ENCODE measurements at regions not wholly inside any gene's neighbourhood (a gene's known extent, or its start where the extent isn't known, plus 50 kb on each side); places are given as distances from the start of the nearest gene placed in this dataset.
A peak's percentile ranks its signal among the peaks of the same experiment; 100 is the strongest.

GRCh38 chr22:27679176-27679575 lies 122.4 kb downstream of the MN1 start:
- no peak for DNase-seq (ENCODE audit: low read depth)
- no peak for TF ChIP-seq POLR2A (IDR thresholded peaks at IDR 0.05; ENCODE audit: extremely low read depth, insufficient read length)
- no peak for TF ChIP-seq MYC (IDR thresholded peaks at IDR 0.05; ENCODE audit: low read depth, low read length)
- TF ChIP-seq MAX (IDR thresholded peaks at IDR 0.05; ENCODE audit: low read depth, low read length): no peak
- no peak for TF ChIP-seq CTCF (IDR thresholded peaks at IDR 0.05; ENCODE audit: low read depth, low read length)
- no peak overlapping the region for H3K4me3 ChIP-seq (ENCODE audit: low read depth, low read length)

GRCh38 chr22:27679693-27680488 lies 121.7 kb downstream of the MN1 start:
- H3K4me3 ChIP-seq (ENCODE audit: low read depth, low read length): no peak overlapping the region
- no peak for DNase-seq (ENCODE audit: low read depth)
- TF ChIP-seq MAX (IDR thresholded peaks at IDR 0.05; ENCODE audit: low read depth, low read length) (no peak), CTCF (IDR thresholded peaks at IDR 0.05; ENCODE audit: low read depth, low read length) (no peak), MYC (IDR thresholded peaks at IDR 0.05; ENCODE audit: low read depth, low read length) (no peak)

GRCh38 chr22:27680636-27681035 lies 120.9 kb downstream of the MN1 start:
- no peak for DNase-seq (ENCODE audit: low read depth)
- no peak overlapping the region for H3K4me3 ChIP-seq (ENCODE audit: low read depth, low read length)
- TF ChIP-seq MAX (IDR thresholded peaks at IDR 0.05; ENCODE audit: low read depth, low read length): no peak
- no peak for TF ChIP-seq POLR2A (IDR thresholded peaks at IDR 0.05; ENCODE audit: extremely low read depth, insufficient read length)
- no peak for TF ChIP-seq MYC (IDR thresholded peaks at IDR 0.05; ENCODE audit: low read depth, low read length)
- no peak for TF ChIP-seq CTCF (IDR thresholded peaks at IDR 0.05; ENCODE audit: low read depth, low read length)

GRCh38 chr22:27681037-27681436 lies 120.5 kb downstream of the MN1 start:
- H3K4me3 ChIP-seq (ENCODE audit: low read depth, low read length): no peak overlapping the region
- DNase-seq (ENCODE audit: low read depth): no peak
- TF ChIP-seq MYC (IDR thresholded peaks at IDR 0.05; ENCODE audit: low read depth, low read length) (no peak), MAX (IDR thresholded peaks at IDR 0.05; ENCODE audit: low read depth, low read length) (no peak), POLR2A (IDR thresholded peaks at IDR 0.05; ENCODE audit: extremely low read depth, insufficient read length) (no peak), CTCF (IDR thresholded peaks at IDR 0.05; ENCODE audit: low read depth, low read length) (no peak)

- TF ChIP-seq POLR2A (IDR thresholded peaks at IDR 0.05; ENCODE audit: extremely low read depth, insufficient read length): no peak
- TF ChIP-seq CTCF (IDR thresholded peaks at IDR 0.05; ENCODE audit: low read depth, low read length): peak; percentile 57
- peak; percentile 31 for DNase-seq (ENCODE audit: low read depth)
Observed at GRCh38 chr22:27682437-27682836, 119.1 kb downstream of the MN1 start.

GRCh38 chr22:27684901-27685300 lies 116.7 kb downstream of the MN1 start:
- no peak for TF ChIP-seq MYC (IDR thresholded peaks at IDR 0.05; ENCODE audit: low read depth, low read length)
- no peak for TF ChIP-seq CTCF (IDR thresholded peaks at IDR 0.05; ENCODE audit: low read depth, low read length)
- no peak for TF ChIP-seq POLR2A (IDR thresholded peaks at IDR 0.05; ENCODE audit: extremely low read depth, insufficient read length)
- no peak for TF ChIP-seq MAX (IDR thresholded peaks at IDR 0.05; ENCODE audit: low read depth, low read length)
- no peak for DNase-seq (ENCODE audit: low read depth)

More at GRCh38 chr22:27682437-27682836, 119.1 kb downstream of the MN1 start:
- H3K4me3 ChIP-seq (ENCODE audit: low read depth, low read length): no peak overlapping the region

More at GRCh38 chr22:27684901-27685300, 116.7 kb downstream of the MN1 start:
- H3K4me3 ChIP-seq (ENCODE audit: low read depth, low read length): no peak overlapping the region

Data from NB4 (cell line).